Loucy (cell line): ENCODE measurements at regions not wholly inside any gene's neighbourhood (a gene's known extent, or its start where the extent isn't known, plus 50 kb on each side); places are given as distances from the start of the nearest gene placed in this dataset.

Experiments used
- H2AFZ ChIP-seq: fragments of 200-600 bp; sonication (generic); 2 replicates; pipeline ENCODE4 v1.6.0; 2016; ENCODE audit warnings: antibody characterized with exemption, mild to moderate bottlenecking, low read length, moderate library complexity
- H3F3A ChIP-seq: fragments of 200-600 bp; 2 replicates; pipeline ENCODE4 v1.6.0; 2016; ENCODE audit warnings: antibody characterized with exemption, low read depth, mild to moderate bottlenecking
- H3K27me3 ChIP-seq: fragments of 200-600 bp; sonication (generic); 2 replicates; pipeline ENCODE4 v1.6.1; 2014; ENCODE audit warnings: low read length, mild to moderate bottlenecking; ENCODE audit not compliant: insufficient read depth, poor library complexity, severe bottlenecking
- H3K36me3 ChIP-seq: fragments of 200-600 bp; sonication (generic); 2 replicates; pipeline ENCODE4 v1.6.1; 2016; ENCODE audit warnings: low read length; ENCODE audit not compliant: insufficient read depth
- H3K4me1 ChIP-seq: fragments of 200-600 bp; sonication (generic); 2 replicates; pipeline ENCODE4 v1.5.1; 2014; ENCODE audit warnings: low read length, mild to moderate bottlenecking; ENCODE audit not compliant: insufficient read depth, poor library complexity, severe bottlenecking
- H3K4me2 ChIP-seq: fragments of 200-600 bp; sonication (generic); 2 replicates; pipeline ENCODE4 v1.6.0; 2014; ENCODE audit warnings: antibody characterized with exemption, low read length, low read depth, mild to moderate bottlenecking; ENCODE audit not compliant: poor library complexity, severe bottlenecking
- H3K4me3 ChIP-seq: fragments of 200-600 bp; sonication (generic); 2 replicates; pipeline ENCODE4 v1.5.1; 2014; ENCODE audit warnings: low read length, mild to moderate bottlenecking, mixed read lengths; ENCODE audit not compliant: poor library complexity, severe bottlenecking
- H3K79me2 ChIP-seq: fragments of 200-600 bp; sonication (generic); 2 replicates; pipeline ENCODE4 v1.6.1; 2014; ENCODE audit warnings: low read length; ENCODE audit not compliant: insufficient read depth
- H3K9ac ChIP-seq: fragments of 200-600 bp; sonication (generic); 2 replicates; pipeline ENCODE4 v1.6.0; 2014; ENCODE audit warnings: mild to moderate bottlenecking, low read depth, low read length, moderate library complexity; ENCODE audit not compliant: poor library complexity, severe bottlenecking
- H3K9me2 ChIP-seq: fragments of 200-600 bp; sonication (generic); replicated peaks from 2 replicates; pipeline ENCODE4 v1.6.1; 2016; ENCODE audit warnings: low read depth, low read length, mixed read lengths
- H3K9me3 ChIP-seq: fragments of 200-600 bp; sonication (generic); 2 replicates; pipeline ENCODE4 v1.6.1; 2014; ENCODE audit warnings: mild to moderate bottlenecking, antibody characterized with exemption, low read length, low read depth; ENCODE audit not compliant: insufficient read depth
- H4K20me1 ChIP-seq: fragments of 200-600 bp; sonication (generic); 2 replicates; pipeline ENCODE4 v1.6.0; 2014; ENCODE audit warnings: antibody characterized with exemption, low read length, mild to moderate bottlenecking; ENCODE audit not compliant: insufficient read depth, poor library complexity, severe bottlenecking
- CTCF ChIP-seq: fragments of 200-600 bp; sonication (generic); conservative IDR thresholded peaks from 2 replicates; pipeline ENCODE4 v1.5.1; 2014; ENCODE audit warnings: mild to moderate bottlenecking, antibody characterized with exemption, low read length
- EZH2phosphoT487 ChIP-seq: fragments of 200-600 bp; IDR thresholded peaks from 2 replicates; pipeline ENCODE4 v1.6.1; 2018; ENCODE audit warnings: antibody characterized with exemption, mild to moderate bottlenecking, moderate library complexity, borderline replicate concordance

GRCh38 chr4:186781032-186781917 lies 57.6 kb upstream of the FAT1 start:
- no peak overlapping the region for H3K4me3 ChIP-seq
- H3K9me3 ChIP-seq = no peaks in the 10 kb centered on the region
- peak overlapping the region; percentile 12 for H3K4me2 ChIP-seq
- H3K27me3 ChIP-seq = no peaks in the 10 kb centered on the region
- H3F3A ChIP-seq = no peaks in the 10 kb centered on the region
- no peak overlapping the region for H3K9ac ChIP-seq
- TF ChIP-seq EZH2phosphoT487 = no peak
- no peak for TF ChIP-seq CTCF
- no peak overlapping the region for H2AFZ ChIP-seq
- H4K20me1 ChIP-seq = no peaks in the 10 kb centered on the region
- no peaks in the 10 kb centered on the region for H3K36me3 ChIP-seq
- no peaks in the 10 kb centered on the region for H3K9me2 ChIP-seq
- peaks cover 13% of the 10 kb centered on the region for H3K4me1 ChIP-seq
- H3K79me2 ChIP-seq = no peaks in the 10 kb centered on the region

- Histone ChIP-seq H4K20me1 (no peaks in the 10 kb centered on the region), H3K9me2 (no peaks in the 10 kb centered on the region), H3K79me2 (no peaks in the 10 kb centered on the region), H3K4me3 (no peak overlapping the region), H3K9me3 (no peaks in the 10 kb centered on the region), H3K4me2 (no peak overlapping the region), H3F3A (no peaks in the 10 kb centered on the region), H3K4me1 (peaks cover 13% of the 10 kb centered on the region), H3K36me3 (no peaks in the 10 kb centered on the region), H3K27me3 (no peaks in the 10 kb centered on the region), H2AFZ (no peak overlapping the region), H3K9ac (no peak overlapping the region)
- TF ChIP-seq CTCF (no peak), EZH2phosphoT487 (no peak)
Measured at GRCh38 chr4:186782302-186782701, 58.6 kb upstream of the FAT1 start.

GRCh38 chr4:186787536-186787935 lies 63.9 kb upstream of the FAT1 start:
- Histone ChIP-seq H3K27me3 (no peaks in the 10 kb centered on the region), H3K4me3 (no peak overlapping the region)

More at GRCh38 chr4:186787536-186787935, 63.9 kb upstream of the FAT1 start:
- no peak overlapping the region for H3K4me2 ChIP-seq
- H3K9ac ChIP-seq = no peak overlapping the region
- no peaks in the 10 kb centered on the region for H3K9me3 ChIP-seq
- H3K36me3 ChIP-seq = no peaks in the 10 kb centered on the region
- H3K9me2 ChIP-seq = no peaks in the 10 kb centered on the region
- H3K4me1 ChIP-seq = no peaks in the 10 kb centered on the region
- H4K20me1 ChIP-seq = no peaks in the 10 kb centered on the region
- TF ChIP-seq CTCF = no peak
- no peak for TF ChIP-seq EZH2phosphoT487
- no peaks in the 10 kb centered on the region for H3F3A ChIP-seq
- no peak overlapping the region for H2AFZ ChIP-seq
- H3K79me2 ChIP-seq = no peaks in the 10 kb centered on the region
